ENCODE measurements at regions not wholly inside any gene's neighbourhood (a gene's known extent, or its start where the extent isn't known, plus 50 kb on each side); places are given as distances from the start of the nearest gene placed in this dataset.

DNA sequence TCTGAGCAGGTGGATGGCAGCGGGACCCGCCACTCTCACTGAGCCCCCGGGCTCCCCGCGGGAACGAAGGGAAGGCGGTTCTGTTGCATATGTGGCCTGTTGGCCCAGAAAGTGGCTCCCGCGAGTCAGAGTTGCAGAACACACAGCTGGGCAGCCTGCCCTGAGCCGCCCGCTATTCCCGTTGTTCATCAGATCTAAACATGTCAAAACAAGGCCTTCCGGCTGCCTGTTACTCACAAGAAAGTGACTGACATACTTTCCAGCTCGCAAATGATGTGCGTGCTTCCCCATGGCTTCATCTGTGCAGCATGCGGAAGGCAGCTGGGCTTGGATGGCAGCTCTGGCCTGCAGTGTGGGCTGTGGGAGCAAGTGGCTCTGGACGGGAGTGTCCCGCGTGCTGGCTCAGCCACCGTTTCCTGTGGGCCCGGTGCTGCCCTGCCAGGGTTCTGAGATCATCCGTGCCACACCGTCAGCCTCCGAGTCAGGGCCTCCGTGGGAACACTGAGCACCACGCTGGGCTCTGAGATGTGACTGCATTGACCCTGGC, 227.3 kb downstream of the ERMARD start:
- no peak for TF ChIP-seq EGR1 (IDR thresholded peaks at IDR 0.05; ENCODE audit: borderline replicate concordance, low read depth, low read length)
- TF ChIP-seq, protein P1, sequence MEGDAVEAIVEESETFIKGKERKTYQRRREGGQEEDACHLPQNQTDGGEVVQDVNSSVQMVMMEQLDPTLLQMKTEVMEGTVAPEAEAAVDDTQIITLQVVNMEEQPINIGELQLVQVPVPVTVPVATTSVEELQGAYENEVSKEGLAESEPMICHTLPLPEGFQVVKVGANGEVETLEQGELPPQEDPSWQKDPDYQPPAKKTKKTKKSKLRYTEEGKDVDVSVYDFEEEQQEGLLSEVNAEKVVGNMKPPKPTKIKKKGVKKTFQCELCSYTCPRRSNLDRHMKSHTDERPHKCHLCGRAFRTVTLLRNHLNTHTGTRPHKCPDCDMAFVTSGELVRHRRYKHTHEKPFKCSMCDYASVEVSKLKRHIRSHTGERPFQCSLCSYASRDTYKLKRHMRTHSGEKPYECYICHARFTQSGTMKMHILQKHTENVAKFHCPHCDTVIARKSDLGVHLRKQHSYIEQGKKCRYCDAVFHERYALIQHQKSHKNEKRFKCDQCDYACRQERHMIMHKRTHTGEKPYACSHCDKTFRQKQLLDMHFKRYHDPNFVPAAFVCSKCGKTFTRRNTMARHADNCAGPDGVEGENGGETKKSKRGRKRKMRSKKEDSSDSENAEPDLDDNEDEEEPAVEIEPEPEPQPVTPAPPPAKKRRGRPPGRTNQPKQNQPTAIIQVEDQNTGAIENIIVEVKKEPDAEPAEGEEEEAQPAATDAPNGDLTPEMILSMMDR (IDR thresholded peaks at IDR 0.05; ENCODE audit: control extremely low read depth in 1 of 3, insufficient read depth in 1 of 3, low read depth in 1 of 3, low read length in 3 of 3): no peak

All from H1 (cell line).